CD4-positive, alpha-beta T cell (primary cell): ENCODE measurements at regions not wholly inside any gene's neighbourhood (a gene's known extent, or its start where the extent isn't known, plus 50 kb on each side); places are given as distances from the start of the nearest gene placed in this dataset.
"Not testable (repeated sequence)": the region's sequence is repeated elsewhere in the genome, so short reads cannot be mapped to it uniquely, and the experiment has no call there.

Experiments
- ATAC-seq: fragments of 200-7000 bp; cut with Tn5 transposase; one replicate; pipeline ENCODE4 v1.10.0; 2022; ENCODE audit warnings: mild to moderate bottlenecking; ENCODE audit not compliant: poor library complexity
- CTCF ChIA-PET: fragments of 350-600 bp; sonication (Branson Sonifier 250); formaldehyde crosslinking; loops from one replicate; lab custom pipeline; 2021; ENCODE audit warnings: antibody characterized with exemption, inconsistent platforms; lab: Charles Lee
- POLR2A ChIA-PET: fragments of 350-600 bp; sonication (Branson Sonifier 250); formaldehyde crosslinking; loops from one replicate; lab custom pipeline; 2021; ENCODE audit warnings: antibody characterized with exemption, inconsistent platforms; lab: Charles Lee
- DNase-seq, 14 experiments: peaks; one replicate each; pipeline ENCODE4 v3.0.0-alpha.2; 2013 to 2020; ENCODE audit warnings: mixed read lengths in 2 of 14
- H3K27ac ChIP-seq, 2 donors: one replicate each; pipeline versions ENCODE4 v1.5.1 to v1.7.0; 2013; ENCODE audit warnings: low read length in 2 of 2, low read depth in 1 of 2, mild to moderate bottlenecking in 1 of 2
- H3K27me3 ChIP-seq, 2 experiments: 1 replicate in 1 of 2; 2 replicates in 1 of 2; pipeline versions ENCODE4 v1.6.1 to v1.7.0; 2013; ENCODE audit warnings: low read length in 2 of 2, control low read depth in 1 of 2, mild to moderate bottlenecking in 1 of 2, moderate library complexity in 1 of 2; ENCODE audit not compliant: insufficient read depth in 2 of 2, control insufficient read depth in 1 of 2
- H3K36me3 ChIP-seq: one replicate; pipeline ENCODE4 v1.6.1; 2013; ENCODE audit warnings: low read length, control low read depth; ENCODE audit not compliant: insufficient read depth
- H3K4me1 ChIP-seq: one replicate; pipeline ENCODE4 v1.6.1; 2013; ENCODE audit warnings: low read length, control low read depth; ENCODE audit not compliant: insufficient read depth
- H3K4me3 ChIP-seq: one replicate; pipeline ENCODE4 v1.5.1; 2013; ENCODE audit warnings: mild to moderate bottlenecking, low read length, moderate library complexity
- H3K9me3 ChIP-seq, 2 experiments: 1 replicate in 1 of 2; 2 replicates in 1 of 2; pipeline versions ENCODE4 v1.6.1 to v1.7.0; 2013; ENCODE audit warnings: low read length in 2 of 2, mild to moderate bottlenecking in 2 of 2, control low read depth in 1 of 2, moderate library complexity in 1 of 2; ENCODE audit not compliant: control insufficient read depth in 1 of 2, insufficient read depth in 1 of 2
- H3K27ac Mint-ChIP-seq: one replicate; pipeline ENCODE4 v1.8.0; 2020; ENCODE audit warnings: mixed read lengths
- H3K27me3 Mint-ChIP-seq: one replicate; pipeline ENCODE4 v1.8.0; 2021; ENCODE audit warnings: mixed read lengths
- H3K36me3 Mint-ChIP-seq: one replicate; pipeline ENCODE4 v1.8.0; 2021; ENCODE audit warnings: low read depth, mixed read lengths
- H3K4me1 Mint-ChIP-seq: one replicate; pipeline ENCODE4 v1.8.0; 2021; ENCODE audit warnings: low read depth, mixed read lengths
- H3K4me3 Mint-ChIP-seq: one replicate; pipeline ENCODE4 v1.8.0; 2020; ENCODE audit warnings: mild to moderate bottlenecking, mixed read lengths
- H3K9me3 Mint-ChIP-seq: one replicate; pipeline ENCODE4 v1.8.0; 2020; ENCODE audit warnings: mixed read lengths
- CTCF ChIP-seq: fragments of 200-600 bp; IDR thresholded peaks from one replicate; pipeline ENCODE4 v1.8.0; 2022; ENCODE audit warnings: antibody characterized with exemption, mild to moderate bottlenecking
- intact Hi-C, 2 experiments: fragments of 100-400 bp; cut with DNase I in 1 of 2; cut with micrococcal nuclease in 1 of 2; formaldehyde crosslinking; loops; one replicate each; pipeline versions ENCODE4 v1.15.1 to v1.9.0; 2023 to 2025; cut with DNase I, micrococcal nuclease

- no peak overlapping the region for H3K27ac ChIP-seq
- no peak overlapping the region for H3K4me3 ChIP-seq
- DNase-seq = no peak
- Mint-ChIP-seq H3K4me1 (no peaks in the 10 kb centered on the region), H3K9me3 (peaks cover 2% of the 10 kb centered on the region), H3K27ac (no peak overlapping the region), H3K27me3 (no peaks in the 10 kb centered on the region), H3K36me3 (no peaks in the 10 kb centered on the region), H3K4me3 (no peak overlapping the region)
- peaks cover 0 to 6% of the 10 kb centered on the region in 2 experiments for H3K9me3 ChIP-seq
- no peak for ATAC-seq
- intact Hi-C loops = no loop called here
- peaks cover 0 to 2% of the 10 kb centered on the region in 2 experiments for H3K27me3 ChIP-seq
- no peaks in the 10 kb centered on the region for H3K4me1 ChIP-seq
- ChIA-PET POLR2A (no interaction called here), CTCF (interaction anchor here (0.7 kb wide), 1 partner anchor 12 kb away, joined by 3 read pairs; no protein-coding TSS in a partner anchor)
- H3K36me3 ChIP-seq = no peaks in the 10 kb centered on the region
- TF ChIP-seq CTCF = no peak
These were observed 185.5 kb upstream of the ANKRD28 start for GRCh38 chr3:15983232-15983631.

- Histone ChIP-seq H3K9me3 (peaks cover 0 to 8% of the 10 kb centered on the region in 2 experiments), H3K4me3 (no peak overlapping the region), H3K36me3 (no peaks in the 10 kb centered on the region), H3K4me1 (no peaks in the 10 kb centered on the region), H3K27me3 (peaks cover 0 to 2% of the 10 kb centered on the region in 2 experiments), H3K27ac (no peak overlapping the region)
- DNase-seq (no peak), ATAC-seq (no peak)
- ChIA-PET POLR2A (no interaction called here), CTCF (no interaction called here)
- H3K27ac Mint-ChIP-seq = no peak overlapping the region
- intact Hi-C loops = no loop called here
- no peaks in the 10 kb centered on the region for H3K36me3 Mint-ChIP-seq
- H3K27me3 Mint-ChIP-seq = no peaks in the 10 kb centered on the region
- no peak overlapping the region for H3K4me3 Mint-ChIP-seq
- peaks cover 5% of the 10 kb centered on the region for H3K9me3 Mint-ChIP-seq
- TF ChIP-seq CTCF = no peak
- no peaks in the 10 kb centered on the region for H3K4me1 Mint-ChIP-seq
These were observed 185.9 kb upstream of the ANKRD28 start for GRCh38 chr3:15983693-15984092.

DNA sequence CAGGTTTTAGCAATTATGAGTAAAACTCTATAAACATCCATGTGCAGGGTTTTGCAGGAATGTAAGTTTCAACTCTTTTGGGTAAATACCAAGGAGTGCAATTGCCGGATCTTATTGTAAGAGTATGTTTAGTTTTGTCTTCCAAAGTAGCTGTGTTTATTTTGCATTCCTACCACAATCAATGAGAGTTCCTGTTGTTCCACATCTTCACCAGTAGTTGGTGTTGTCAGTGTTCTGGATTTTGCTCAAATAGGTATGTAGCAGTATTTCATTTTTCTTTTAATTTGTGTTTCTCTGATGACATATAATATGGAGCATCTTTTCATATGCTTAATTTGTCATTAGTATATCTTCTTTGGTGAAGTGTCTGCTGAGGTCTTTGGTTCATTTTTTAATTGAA lies 185.1 kb upstream of the GALNT15 start:
- Mint-ChIP-seq H3K4me1 (no peaks in the 10 kb centered on the region), H3K27me3 (no peaks in the 10 kb centered on the region), H3K27ac (no peak overlapping the region), H3K36me3 (no peaks in the 10 kb centered on the region), H3K9me3 (peaks cover 20% of the 10 kb centered on the region), H3K4me3 (no peak overlapping the region)
- TF ChIP-seq CTCF = no peak
- no peak overlapping the region for H3K4me3 ChIP-seq
- no peaks in the 10 kb centered on the region for H3K4me1 ChIP-seq
- DNase-seq (no peak), ATAC-seq (no peak)
- H3K36me3 ChIP-seq = no peaks in the 10 kb centered on the region
- peaks cover 0 to 8% of the 10 kb centered on the region in 2 experiments for H3K9me3 ChIP-seq
- intact Hi-C loops = no loop called here
- peaks cover 0 to 2% of the 10 kb centered on the region in 2 experiments for H3K27me3 ChIP-seq
- no peak overlapping the region for H3K27ac ChIP-seq
- POLR2A ChIA-PET = no interaction called here
- CTCF ChIA-PET = no interaction called here

DNA sequence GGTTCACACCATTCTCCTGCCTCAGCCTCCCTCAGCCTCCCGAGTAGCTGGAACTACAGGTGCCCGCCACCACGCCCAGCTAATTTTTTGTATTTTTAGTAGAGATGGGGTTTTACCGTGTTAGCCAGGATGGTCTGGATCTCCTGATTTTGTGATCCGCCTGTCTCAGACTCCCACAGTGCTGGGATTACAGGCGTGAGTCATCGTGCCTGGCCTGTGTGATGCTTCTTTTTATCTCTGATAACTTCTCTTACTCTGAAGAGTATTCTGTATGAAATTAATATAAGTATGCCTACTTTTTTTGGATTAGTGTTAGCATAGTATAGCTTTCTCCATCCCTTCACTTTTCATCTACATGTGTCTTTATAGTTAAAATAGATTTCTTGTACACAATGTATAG lies 180.8 kb upstream of the GALNT15 start:
- H3K4me1 Mint-ChIP-seq, CTCF ChIA-PET, H3K9me3 ChIP-seq, H3K27me3 ChIP-seq, POLR2A ChIA-PET, H3K4me3 Mint-ChIP-seq, intact Hi-C loops, H3K27me3 Mint-ChIP-seq, H3K4me1 ChIP-seq, H3K27ac ChIP-seq, H3K4me3 ChIP-seq, H3K27ac Mint-ChIP-seq, H3K36me3 Mint-ChIP-seq, ATAC-seq, DNase-seq, H3K36me3 ChIP-seq: not testable (repeated sequence)
- H3K9me3 Mint-ChIP-seq = peaks cover 21% of the 10 kb centered on the region

DNA sequence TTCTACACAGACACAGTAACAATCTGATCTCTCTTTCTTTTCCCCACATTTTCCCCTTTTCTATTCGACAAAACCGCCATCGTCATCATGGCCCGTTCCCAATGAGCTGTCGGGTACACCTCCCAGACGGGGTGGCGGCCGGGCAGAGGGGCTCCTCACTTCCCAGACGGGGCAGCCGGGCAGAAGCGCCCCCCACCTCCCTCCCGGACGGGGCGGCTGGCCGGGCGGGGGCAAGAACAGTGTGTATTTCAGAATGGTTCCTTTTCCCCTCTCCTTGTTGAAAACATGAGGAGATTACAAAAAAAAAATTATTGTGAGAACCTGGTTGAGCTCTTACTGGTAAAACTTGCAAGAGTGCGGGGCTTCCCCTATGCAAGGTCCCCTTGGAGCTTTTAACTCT lies 178.0 kb upstream of the GALNT15 start:
- CTCF ChIA-PET, H3K4me1 ChIP-seq, H3K27me3 Mint-ChIP-seq, H3K27me3 ChIP-seq, POLR2A ChIA-PET, H3K36me3 Mint-ChIP-seq, ATAC-seq, H3K27ac Mint-ChIP-seq, H3K27ac ChIP-seq, H3K4me3 Mint-ChIP-seq, H3K9me3 ChIP-seq, H3K36me3 ChIP-seq, DNase-seq, H3K4me3 ChIP-seq, intact Hi-C loops, H3K4me1 Mint-ChIP-seq: not testable (repeated sequence)
- peaks cover 15% of the 10 kb centered on the region for H3K9me3 Mint-ChIP-seq
